Nephron progenitor cell (in vitro differentiated cells): ENCODE measurements at regions not wholly inside any gene's neighbourhood (a gene's known extent, or its start where the extent isn't known, plus 50 kb on each side); places are given as distances from the start of the nearest gene placed in this dataset.

ENCODE experiments used
- DNase-seq: peaks from one replicate; pipeline ENCODE4 v3.0.0; 2021
- H3K27ac Mint-ChIP-seq: 2 replicates; pipeline ENCODE4 v1.8.0; 2021; ENCODE audit warnings: mild to moderate bottlenecking, moderate library complexity, mixed read lengths
- H3K27me3 Mint-ChIP-seq: 2 replicates; pipeline ENCODE4 v1.8.0; 2021; ENCODE audit warnings: mild to moderate bottlenecking, low read depth, mixed read lengths; ENCODE audit not compliant: poor library complexity
- H3K36me3 Mint-ChIP-seq: 2 replicates; pipeline ENCODE4 v1.8.0; 2021; ENCODE audit warnings: low read depth, mixed read lengths
- H3K4me1 Mint-ChIP-seq: 2 replicates; pipeline ENCODE4 v1.8.0; 2021; ENCODE audit warnings: mixed read lengths
- H3K4me3 Mint-ChIP-seq: 2 replicates; pipeline ENCODE4 v1.8.0; 2021; ENCODE audit warnings: mild to moderate bottlenecking, moderate library complexity, mixed read lengths
- H3K9me3 Mint-ChIP-seq: 2 replicates; pipeline ENCODE4 v1.8.0; 2021; ENCODE audit warnings: mild to moderate bottlenecking, moderate library complexity, mixed read lengths
- CTCF ChIP-seq: fragments of 200-600 bp; sonication (generic); IDR thresholded peaks from 2 replicates; pipeline ENCODE4 v1.5.0; 2021; ENCODE audit warnings: antibody characterized with exemption

- no peaks in the 10 kb centered on the region for H3K36me3 Mint-ChIP-seq
- H3K27ac Mint-ChIP-seq: no peak overlapping the region
- peaks cover 7% of the 10 kb centered on the region for H3K9me3 Mint-ChIP-seq
- H3K27me3 Mint-ChIP-seq: no peaks in the 10 kb centered on the region
- no peak for DNase-seq
- H3K4me1 Mint-ChIP-seq: peaks cover 8% of the 10 kb centered on the region
- H3K4me3 Mint-ChIP-seq: no peak overlapping the region
- no peak for TF ChIP-seq CTCF
These were observed 667.3 kb upstream of the CITED2 start for GRCh38 chr6:140041571-140042332.

- Mint-ChIP-seq H3K9me3 (peaks cover 12% of the 10 kb centered on the region), H3K4me3 (no peak overlapping the region), H3K27me3 (no peaks in the 10 kb centered on the region), H3K36me3 (no peaks in the 10 kb centered on the region), H3K4me1 (peaks cover 8% of the 10 kb centered on the region), H3K27ac (no peak overlapping the region)
- TF ChIP-seq CTCF: no peak
- DNase-seq: no peak
These were observed 666.6 kb upstream of the CITED2 start for GRCh38 chr6:140041056-140041455.

GRCh38 chr6:140040396-140040795, 665.9 kb upstream of the CITED2 start:
- Mint-ChIP-seq H3K4me1 (peaks cover 8% of the 10 kb centered on the region), H3K27me3 (no peaks in the 10 kb centered on the region), H3K9me3 (peaks cover 18% of the 10 kb centered on the region), H3K27ac (no peak overlapping the region), H3K36me3 (peaks cover 5% of the 10 kb centered on the region), H3K4me3 (no peak overlapping the region)
- no peak for TF ChIP-seq CTCF
- no peak for DNase-seq

GRCh38 chr6:140039364-140039763, 664.9 kb upstream of the CITED2 start:
- H3K9me3 Mint-ChIP-seq: peaks cover 18% of the 10 kb centered on the region
- TF ChIP-seq CTCF: no peak
- H3K4me1 Mint-ChIP-seq: peaks cover 8% of the 10 kb centered on the region
- no peak overlapping the region for H3K4me3 Mint-ChIP-seq
- peak overlapping the region; percentile 23 for H3K27ac Mint-ChIP-seq
- no peaks in the 10 kb centered on the region for H3K27me3 Mint-ChIP-seq
- peaks cover 5% of the 10 kb centered on the region for H3K36me3 Mint-ChIP-seq
- no peak for DNase-seq

- Mint-ChIP-seq H3K4me1 (no peaks in the 10 kb centered on the region), H3K27ac (no peak overlapping the region), H3K9me3 (peaks cover 21% of the 10 kb centered on the region), H3K36me3 (peaks cover 5% of the 10 kb centered on the region), H3K4me3 (no peak overlapping the region), H3K27me3 (peaks cover 3% of the 10 kb centered on the region)
- no peak for TF ChIP-seq CTCF
- DNase-seq: no peak
These were observed 661.7 kb upstream of the CITED2 start for GRCh38 chr6:140036196-140036595.

GRCh38 chr6:140032189-140032588, 657.7 kb upstream of the CITED2 start:
- Mint-ChIP-seq H3K36me3 (peaks cover 10% of the 10 kb centered on the region), H3K9me3 (peaks cover 42% of the 10 kb centered on the region), H3K4me1 (no peaks in the 10 kb centered on the region), H3K4me3 (no peak overlapping the region), H3K27ac (no peak overlapping the region), H3K27me3 (peaks cover 3% of the 10 kb centered on the region)
- no peak for DNase-seq
- TF ChIP-seq CTCF: no peak
